Daoy (cell line): ENCODE measurements at regions not wholly inside any gene's neighbourhood (a gene's known extent, or its start where the extent isn't known, plus 50 kb on each side); places are given as distances from the start of the nearest gene placed in this dataset.

Experiments used
- DNase-seq: peaks from one replicate; pipeline ENCODE4 v3.0.0-alpha.2; 2015; ENCODE audit warnings: low read depth

DNA sequence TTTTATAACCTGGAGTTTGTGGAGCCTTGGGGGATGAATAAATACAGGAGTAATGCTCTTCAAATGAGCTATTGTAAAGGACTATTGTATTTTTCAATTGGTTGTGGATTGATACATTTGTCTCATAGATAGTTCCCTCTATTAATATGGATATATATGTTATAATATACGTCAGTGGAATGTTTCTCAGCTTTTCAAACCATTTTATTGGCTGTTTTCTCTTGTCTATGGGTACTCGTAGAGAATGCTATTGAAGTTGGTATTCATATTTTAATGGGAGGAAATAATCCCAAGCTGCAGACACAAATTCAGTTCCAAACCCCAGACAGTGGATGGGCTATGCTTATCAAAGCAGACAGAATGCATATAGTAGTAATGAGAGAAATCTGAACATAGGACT lies 181.8 kb upstream of the DAB2 start:
- DNase-seq, result no peak

DNA sequence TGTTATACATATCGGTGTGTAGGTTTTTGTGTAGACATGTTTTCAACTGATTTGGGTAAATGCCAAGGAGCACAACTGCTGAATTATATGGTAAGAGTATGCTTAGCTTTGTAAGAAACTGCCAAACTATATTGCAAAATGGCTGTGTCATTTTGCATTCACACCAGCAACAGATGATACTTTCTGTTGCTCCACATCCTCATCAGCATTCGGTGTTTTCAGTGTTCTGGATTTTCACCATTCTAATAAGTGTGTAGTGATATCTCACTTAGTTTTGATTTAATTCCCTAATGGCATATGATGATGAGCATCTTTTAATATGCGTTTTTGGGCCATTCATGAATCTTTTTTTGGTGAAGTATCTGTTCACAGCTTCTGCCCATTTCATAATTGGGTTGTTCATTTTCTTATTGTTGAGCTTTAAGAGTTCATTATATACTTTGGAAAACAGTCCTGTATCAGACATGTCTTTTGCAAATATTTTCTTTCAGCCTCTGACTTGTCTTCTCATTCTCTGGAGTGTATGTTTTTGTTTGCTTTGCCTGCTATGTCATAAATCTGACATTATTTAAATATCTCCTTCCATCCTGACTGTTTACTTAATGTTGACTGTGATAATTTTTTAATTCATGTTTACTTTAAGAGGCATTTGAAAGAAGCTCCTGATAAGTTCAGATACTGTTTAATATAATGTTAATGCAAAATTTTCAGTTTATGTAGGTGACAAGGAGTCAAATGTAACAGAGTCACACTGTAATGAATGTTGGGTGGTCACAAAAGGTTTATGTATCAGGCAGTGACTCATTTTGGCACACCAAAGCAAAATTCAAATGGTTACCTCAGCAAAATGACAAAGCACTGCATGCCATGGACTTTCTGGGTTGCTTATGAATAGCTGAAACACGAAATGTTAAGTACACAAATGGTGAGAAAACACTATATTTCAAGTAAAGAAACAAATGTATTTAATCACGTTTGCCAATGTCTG lies 181.1 kb upstream of the DAB2 start:
- DNase-seq, result peak; percentile 29

DNA sequence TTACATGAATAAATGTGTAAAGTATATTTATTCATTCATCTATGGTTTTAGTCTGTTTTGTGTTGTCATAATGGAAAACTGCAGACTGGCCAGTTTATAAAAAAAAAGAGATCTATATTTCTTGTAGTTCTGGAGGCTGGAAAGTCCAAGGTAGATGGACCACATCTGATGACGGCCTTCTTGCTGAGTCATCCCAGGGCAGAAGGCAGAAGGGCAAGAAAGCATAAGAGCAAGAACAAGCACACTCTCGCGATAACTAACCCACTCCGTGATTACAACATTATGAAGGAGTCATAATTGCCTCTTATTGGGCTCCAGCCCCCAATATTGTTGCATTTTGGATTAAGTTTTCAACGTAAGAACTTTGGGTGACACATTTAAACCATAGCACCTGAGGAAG lies 180.4 kb upstream of the DAB2 start:
- no peak for DNase-seq

DNA sequence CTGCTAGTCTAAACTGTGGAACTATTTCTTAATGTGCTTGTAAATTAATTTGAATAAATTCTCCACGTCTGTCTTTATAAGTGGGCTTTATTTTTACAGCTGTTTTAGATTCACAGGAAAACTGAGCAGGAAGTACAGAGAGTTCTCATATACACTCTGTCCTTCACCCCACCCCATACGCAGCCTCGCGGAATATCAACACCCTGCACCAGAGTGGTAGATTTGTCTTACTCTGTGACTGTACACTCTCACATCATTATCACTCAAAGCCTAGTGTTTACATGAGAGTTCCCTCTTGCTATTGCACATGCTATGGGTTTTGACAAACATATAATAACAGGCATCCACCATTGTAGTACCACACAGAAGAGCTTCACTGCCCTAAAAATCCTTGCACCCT lies 179.7 kb upstream of the DAB2 start:
- DNase-seq, result no peak

DNA sequence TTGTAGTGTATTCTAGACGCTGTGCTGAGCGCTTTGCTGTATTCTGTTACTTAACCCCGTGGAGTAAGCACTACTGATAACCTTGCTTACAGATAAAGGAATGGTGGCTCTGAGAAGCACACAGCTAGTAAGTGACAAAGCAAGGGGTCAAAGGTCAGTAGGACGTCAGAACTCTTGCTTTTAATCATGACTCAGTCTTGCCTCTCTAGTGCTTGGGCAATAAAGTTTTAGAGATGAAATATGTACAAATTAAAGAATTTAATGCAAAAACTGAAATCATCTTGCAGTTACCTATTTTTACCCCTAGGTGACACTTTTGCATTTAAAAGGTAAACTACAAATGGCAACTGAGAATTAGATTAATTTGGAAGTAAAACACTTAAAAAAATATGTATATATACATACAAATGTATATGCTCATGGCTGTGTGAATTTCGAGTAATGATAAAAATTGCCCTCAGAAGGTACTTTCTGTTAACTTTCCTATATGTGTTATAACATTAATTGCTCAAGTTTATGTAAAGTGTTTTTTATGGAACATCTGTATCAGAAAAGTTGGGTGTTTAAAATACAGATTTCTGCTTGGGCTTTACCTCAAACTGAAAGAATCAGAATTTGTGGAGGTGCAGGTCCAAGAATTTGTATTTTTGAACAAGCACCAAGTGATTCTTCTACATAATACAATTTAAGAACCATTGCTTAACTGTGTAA lies 175.1 kb upstream of the DAB2 start:
- no peak for DNase-seq

DNA sequence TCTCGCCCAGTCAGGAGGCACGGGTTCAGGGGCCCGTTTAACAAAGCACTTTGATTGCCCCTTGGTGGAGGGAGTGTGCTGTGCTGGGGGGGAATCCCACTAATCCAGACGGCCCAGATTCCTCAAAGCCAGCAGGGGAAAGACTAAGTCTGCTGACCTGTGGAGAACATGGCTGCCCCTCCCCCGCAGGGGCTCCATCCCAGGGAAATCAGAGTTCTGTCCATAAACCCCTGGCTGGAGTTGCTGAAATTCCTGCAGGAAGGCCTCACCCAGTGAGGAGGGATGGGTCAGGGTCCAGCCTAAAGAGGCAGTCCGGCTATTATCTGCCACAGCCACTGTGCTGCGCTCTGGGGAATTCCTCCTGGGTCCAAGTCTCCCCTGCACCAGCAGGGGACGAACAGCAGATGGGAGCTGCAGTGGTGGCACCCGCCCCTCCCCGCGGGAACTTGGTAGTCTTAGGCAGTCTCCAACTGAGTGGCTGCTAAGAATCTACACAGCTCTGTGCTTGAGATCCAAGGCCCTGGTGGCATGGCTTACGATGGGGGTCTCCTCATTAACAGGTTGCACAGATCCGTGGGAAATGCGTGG lies 174.0 kb upstream of the DAB2 start:
- no peak for DNase-seq

DNA sequence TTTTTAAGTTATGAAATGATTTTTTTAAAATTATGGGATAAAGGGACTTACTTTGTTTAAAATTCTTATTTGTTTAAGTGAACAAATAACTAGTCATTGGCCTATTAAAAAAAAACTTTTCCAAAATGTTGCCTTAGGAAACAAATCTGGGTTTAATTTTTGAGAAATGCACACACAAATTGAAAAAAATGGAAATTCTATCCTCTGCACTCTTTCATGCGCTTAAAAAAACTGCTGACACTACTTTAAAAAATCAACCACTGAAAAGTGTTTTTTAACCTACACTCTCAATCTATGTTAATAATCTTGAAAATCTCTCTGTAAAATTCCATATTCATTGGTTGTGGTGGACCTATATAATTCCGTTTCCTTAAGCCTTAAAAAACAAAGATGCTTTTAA lies 163.4 kb upstream of the DAB2 start:
- DNase-seq, result no peak

DNA sequence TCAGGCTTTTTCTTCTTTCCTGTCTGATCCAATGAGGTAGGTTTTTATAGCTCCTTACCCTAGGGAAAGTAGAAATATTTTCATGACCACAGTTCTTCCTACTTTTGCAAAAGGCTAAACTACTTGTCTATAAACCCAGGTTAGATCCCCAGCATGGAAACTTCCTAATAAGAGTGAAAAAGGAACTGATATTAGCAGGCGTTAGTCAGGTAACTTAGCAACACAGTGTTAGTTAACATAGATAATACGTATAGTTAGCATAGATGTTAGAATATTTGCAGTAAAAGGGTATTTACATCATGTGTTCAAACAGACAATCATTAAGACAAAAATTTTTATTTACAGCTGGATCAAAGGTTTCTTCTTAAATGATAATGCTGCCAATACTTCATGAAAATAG lies 162.9 kb upstream of the DAB2 start:
- DNase-seq, result no peak

DNA sequence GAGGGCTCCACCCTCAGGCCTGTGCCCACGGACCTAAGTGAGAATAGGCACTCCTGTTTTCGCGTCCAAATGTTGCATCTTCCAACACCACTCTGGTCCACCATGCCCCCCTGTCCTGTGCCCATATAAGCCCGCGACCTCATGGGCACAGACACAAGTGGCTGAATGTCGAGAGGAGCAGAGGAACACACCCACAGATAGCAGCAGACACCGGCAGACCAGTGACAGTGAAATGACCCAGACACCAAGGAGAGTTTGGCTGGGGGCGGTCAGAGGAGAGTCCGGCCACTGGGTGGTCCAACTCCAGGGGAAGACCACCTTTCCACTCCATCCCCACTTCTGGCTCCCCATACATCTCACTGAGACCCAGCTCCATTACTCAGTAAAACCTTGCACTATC lies 161.4 kb upstream of the DAB2 start:
- DNase-seq, result no peak

DNA sequence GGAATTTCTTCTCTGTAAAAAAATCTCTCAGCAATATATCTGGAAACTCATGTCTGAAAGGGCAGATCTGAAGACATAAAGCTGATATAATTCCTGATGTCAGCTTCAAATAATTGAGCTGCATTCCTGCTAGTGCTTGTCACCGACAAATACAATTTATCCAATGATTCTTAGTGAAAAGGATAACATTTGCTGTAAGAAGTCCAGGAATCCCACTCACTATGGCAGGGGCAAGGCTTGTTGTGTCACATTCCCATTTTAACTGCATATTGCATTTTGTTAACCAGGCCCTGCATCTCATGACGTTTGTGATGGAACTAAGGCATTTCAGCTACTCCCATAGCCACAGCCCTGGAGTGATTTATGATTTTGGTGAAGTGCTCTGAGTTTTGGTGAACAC lies 160.1 kb upstream of the DAB2 start:
- DNase-seq, result no peak

DNA sequence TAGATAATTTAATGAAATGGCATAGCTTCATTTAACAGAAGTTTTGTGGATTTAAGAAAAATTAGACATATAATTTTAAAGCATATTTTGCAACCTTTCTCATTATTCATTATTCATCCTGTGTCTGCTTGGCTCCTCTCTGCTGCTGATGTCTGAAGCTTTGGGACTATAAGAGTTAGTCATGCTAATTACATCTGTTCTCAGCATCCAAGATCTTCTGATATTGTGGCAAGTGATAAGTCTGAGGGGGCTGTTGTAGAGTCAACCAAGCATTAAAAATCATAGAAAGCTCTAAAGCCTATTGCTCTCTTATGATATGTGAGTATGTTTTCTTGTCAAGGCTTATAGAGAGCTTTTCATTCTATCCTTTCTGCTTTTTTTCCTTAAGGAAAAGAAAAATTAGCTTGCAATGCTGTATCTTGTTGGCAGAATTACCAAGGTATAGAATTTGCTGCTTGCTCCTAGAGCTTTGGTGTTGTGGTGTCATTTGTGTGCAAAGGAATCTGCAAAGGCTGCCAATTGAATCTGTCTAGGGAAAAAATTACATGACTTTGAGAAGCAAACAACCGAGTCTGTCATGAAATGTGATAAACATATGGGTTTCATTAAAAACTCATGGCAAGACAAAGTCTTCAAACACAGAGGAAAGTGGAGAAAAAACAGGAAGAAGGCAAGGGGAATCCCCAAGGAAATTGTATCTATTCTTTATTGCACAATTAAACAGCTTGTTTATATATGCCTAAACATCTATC lies 156.1 kb upstream of the DAB2 start:
- DNase-seq, result no peak

DNA sequence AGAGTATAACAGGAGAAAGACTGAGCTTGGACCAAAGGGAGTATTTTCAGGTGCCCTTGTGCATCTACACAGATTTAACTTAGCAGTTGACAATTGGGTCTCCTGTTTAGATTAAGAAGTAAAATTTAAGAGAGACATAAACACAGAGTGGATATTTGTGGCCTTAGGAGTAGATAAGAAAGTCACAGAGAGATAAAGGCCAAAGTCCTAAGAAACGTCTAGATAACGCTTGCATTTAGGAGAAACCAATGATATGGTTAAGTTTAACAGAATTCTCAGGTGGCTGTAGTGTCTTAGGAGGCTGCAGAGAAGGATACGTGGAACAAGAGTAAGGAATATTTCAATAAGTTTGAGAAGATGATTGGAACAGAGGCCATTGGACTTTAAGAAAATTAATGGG lies 155.0 kb upstream of the DAB2 start:
- no peak for DNase-seq

DNA sequence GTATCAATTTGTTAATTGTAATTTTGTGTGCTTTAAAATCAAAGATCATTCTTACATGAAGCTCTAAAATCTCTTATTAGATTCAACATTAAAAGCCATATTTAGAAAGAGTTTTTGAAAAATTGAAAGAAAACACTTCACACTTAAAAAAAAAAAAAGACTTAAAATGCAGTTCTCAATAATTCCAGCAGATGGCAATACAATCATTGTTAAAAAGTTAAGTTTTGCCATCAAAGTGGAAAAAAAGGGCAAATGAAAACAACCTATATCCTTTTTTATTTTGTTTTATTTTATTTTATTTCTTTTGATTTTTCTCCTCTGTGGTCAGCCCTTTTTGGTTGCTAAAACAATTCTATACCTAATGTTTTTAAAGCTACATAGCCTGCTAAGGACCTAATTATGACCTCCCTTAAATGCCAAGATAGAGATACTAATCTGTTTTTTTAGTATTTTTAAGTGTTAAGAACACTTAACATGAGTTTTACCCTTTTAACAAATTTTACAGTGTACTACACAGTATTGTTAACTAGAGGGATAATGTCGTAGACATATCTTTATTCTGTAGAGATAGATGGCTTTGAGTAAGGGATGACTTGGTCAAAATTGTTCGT lies 154.2 kb upstream of the DAB2 start:
- DNase-seq, result no peak

DNA sequence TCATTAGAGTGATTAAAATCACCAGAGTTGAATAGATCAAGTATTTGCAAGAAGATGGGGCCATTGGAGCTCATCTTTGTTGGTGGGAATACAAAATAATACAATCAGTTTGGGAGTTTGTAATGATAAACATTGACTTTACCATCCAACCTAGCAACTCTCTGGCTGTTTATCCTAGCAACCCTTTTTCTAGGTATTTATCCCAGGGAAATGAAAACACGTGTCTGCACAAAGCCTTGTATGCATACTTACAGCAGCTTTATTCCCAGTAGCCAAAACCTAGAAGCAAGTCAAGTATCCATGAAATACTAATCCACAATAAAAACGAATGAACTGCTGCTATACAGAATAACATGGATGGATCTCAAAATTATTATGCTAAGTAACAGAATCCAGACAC lies 152.7 kb upstream of the DAB2 start:
- DNase-seq, result no peak

DNA sequence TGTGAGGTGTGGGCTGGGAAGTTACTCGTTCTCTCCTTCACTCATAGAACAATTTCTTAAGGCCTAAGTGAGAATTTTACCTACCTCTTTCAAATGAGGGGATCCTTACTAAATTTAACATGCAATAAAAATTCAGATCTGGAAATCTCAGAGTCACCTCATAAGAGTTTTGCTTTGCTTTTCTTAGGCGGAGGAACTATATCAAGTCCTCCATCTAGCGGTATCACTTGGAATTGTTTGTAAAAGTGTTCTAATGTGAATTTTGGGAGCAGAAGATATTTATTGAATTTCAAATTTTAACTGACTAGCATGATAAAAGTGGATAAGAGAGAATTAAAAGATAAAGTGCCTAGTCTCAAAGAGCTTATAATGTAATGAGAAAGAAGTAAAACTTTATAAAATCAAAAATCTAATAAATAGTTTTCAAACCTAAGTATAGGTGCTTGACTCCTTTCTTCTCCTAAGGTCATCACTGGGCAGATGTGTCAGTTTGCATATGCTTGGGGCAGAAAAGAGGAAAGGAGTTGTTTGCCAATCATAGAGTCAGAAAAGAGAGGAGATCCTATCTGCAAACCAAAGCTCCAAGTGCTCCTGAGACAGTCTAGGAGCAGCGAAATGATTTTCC lies 145.7 kb upstream of the DAB2 start:
- peak; percentile 13 for DNase-seq

DNA sequence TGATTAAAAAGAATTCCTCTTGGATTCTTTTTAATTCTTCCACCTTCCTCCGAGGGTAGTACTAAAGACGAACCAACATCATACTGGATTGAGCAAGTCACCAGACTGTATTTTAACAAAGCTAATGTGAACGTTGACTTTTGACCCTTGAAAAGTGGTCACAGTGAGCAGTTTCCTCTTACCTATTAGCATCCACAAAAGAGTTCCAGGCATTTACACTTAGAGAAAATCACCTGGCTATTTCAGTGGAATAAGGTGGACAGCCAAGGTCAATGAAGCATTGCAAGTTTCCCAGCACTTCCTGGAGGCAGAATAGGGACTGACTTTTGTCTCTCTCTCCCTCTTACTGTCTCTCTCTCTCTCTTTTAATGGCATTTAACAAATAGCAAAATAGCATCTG lies 145.1 kb upstream of the DAB2 start:
- DNase-seq, result no peak

DNA sequence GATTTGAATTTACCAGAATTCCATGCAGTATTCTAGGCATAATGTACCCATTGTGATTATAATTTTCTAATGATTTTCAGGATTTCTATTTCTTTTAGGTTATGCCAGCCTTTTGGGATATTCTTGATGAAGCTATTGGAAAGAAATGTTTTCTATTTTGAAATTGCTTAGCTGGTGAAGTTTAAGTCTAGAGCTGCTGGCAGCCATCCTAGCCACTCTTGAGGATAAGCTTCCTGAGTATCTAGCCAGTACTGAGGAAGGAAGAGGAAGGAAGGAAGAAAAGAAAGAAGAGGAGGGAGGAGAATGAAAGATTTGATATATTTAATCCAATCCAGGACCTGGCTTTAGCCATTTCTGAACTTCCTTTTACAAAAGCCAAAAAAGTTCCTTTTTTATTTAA lies 142.1 kb upstream of the DAB2 start:
- no peak for DNase-seq

DNA sequence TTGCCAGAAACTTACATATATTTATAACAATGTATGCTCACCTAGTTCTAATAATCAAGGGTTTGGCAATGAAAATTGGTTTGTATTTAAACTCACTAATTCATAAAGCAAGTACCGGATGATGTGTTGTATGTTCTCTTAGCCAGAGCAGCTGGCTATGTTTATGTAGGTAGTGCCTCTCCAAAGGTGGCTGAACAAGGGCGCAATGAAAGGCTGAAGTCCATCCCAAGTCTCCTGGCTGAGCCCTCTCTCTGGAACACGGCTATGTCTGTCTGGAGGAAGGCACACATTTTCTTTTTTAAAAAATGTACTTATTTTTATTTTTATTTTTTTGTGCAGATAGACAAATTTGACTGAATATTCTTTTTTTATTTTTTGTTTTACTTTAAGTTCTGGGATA lies 141.2 kb upstream of the DAB2 start:
- DNase-seq, result no peak

DNA sequence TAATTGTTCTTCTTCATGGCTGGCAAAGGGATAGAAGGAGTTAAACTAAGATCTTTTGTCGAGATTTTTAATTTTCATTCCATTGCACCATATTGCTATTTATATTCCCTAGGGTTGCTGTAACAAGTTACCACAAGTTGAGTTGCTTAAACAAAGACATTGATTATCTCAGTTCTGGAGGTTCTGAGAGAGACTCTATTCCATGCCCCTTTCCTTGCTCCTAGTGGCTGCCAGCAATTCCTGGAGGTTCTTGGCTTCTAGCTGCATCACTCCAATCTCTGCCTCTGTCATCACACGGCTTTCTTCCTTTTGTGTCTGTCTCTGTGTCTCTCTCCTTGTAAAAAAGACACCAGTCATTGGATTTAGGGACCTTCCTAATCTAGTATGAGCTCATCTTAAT lies 136.6 kb upstream of the DAB2 start:
- no peak for DNase-seq

DNA sequence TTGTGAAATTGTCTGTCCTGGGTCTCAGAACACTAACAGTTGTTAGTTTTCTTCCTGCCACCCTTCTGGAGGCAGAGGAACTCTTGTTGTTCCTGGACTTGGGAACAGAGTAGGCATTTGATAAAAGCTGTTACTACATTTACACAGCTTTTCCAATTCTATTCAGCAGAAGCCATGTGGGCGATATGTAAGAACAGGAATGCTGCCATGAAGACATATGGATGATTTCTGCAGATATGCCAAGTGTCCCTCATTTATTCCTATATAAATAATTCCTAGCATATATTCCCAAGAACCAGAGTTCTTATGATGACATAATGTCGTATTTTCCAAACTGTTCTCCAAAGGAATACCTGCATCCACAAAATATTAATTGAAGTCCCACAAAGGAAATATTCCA lies 135.9 kb upstream of the DAB2 start:
- no peak for DNase-seq

DNA sequence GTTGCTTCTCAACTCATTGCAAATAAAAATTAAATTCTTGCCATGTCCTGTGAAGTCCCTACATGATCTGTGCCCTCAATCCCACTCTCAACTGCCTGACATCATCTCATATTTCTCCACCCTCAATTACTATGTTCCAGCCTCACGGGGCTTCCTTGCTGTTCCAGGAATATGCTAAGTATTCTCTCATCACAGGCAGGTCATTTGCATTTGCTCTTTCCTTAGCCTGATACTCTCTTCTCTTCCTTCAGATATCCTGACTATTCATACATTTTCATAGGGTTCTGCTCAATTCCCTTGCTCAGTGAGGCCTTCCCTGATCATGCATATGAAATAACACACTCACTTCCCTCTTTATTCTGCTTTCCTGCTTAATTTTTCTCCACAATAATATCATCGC lies 135.1 kb upstream of the DAB2 start:
- DNase-seq, result no peak
